Globus pallidus (tissue), 1 donor: ENCODE measurements at regions not wholly inside any gene's neighbourhood (a gene's known extent, or its start where the extent isn't known, plus 50 kb on each side); places are given as distances from the start of the nearest gene placed in this dataset.

Source experiments
- DNase-seq: peaks from one replicate; pipeline ENCODE4 v3.0.0-alpha.2; 2015; ENCODE audit warnings: low spot score

- DNase-seq: no peak
Measured at GRCh38 chr4:129883996-129884395, 788.0 kb downstream of the C4orf33 start.

GRCh38 chr4:129897111-129897510, 801.2 kb downstream of the C4orf33 start:
- DNase-seq: no peak

GRCh38 chr4:129899849-129900248, 803.9 kb downstream of the C4orf33 start:
- DNase-seq: no peak

- DNase-seq: no peak
Measured at GRCh38 chr4:129900430-129900953, 804.5 kb downstream of the C4orf33 start.

- DNase-seq: no peak
Measured at GRCh38 chr4:129901205-129901604, 805.3 kb downstream of the C4orf33 start.

GRCh38 chr4:129903861-129904260, 807.9 kb downstream of the C4orf33 start:
- DNase-seq: no peak

GRCh38 chr4:129905256-129905655, 809.3 kb downstream of the C4orf33 start:
- DNase-seq: no peak

GRCh38 chr4:129908117-129908516, 812.2 kb downstream of the C4orf33 start:
- no peak for DNase-seq

GRCh38 chr4:129916991-129917390, 821.0 kb downstream of the C4orf33 start:
- DNase-seq: no peak

GRCh38 chr4:129917651-129918050, 821.7 kb downstream of the C4orf33 start:
- DNase-seq: no peak

GRCh38 chr4:129926936-129927335, 831.0 kb downstream of the C4orf33 start:
- DNase-seq: no peak

- no peak for DNase-seq
Measured at GRCh38 chr4:129929052-129929451, 833.1 kb downstream of the C4orf33 start.

GRCh38 chr4:129929984-129930383, 834.0 kb downstream of the C4orf33 start:
- no peak for DNase-seq

- DNase-seq: no peak
Measured at GRCh38 chr4:129950217-129950616, 854.3 kb downstream of the C4orf33 start.

- DNase-seq: no peak
Measured at GRCh38 chr4:129966175-129966574, 870.2 kb downstream of the C4orf33 start.

GRCh38 chr4:129968366-129968765, 872.4 kb downstream of the C4orf33 start:
- DNase-seq: no peak

- DNase-seq: no peak
Measured at GRCh38 chr4:129968778-129969177, 872.8 kb downstream of the C4orf33 start.

GRCh38 chr4:129970801-129971200, 874.8 kb downstream of the C4orf33 start:
- no peak for DNase-seq

GRCh38 chr4:129971419-129971818, 875.5 kb downstream of the C4orf33 start:
- DNase-seq: no peak

- no peak for DNase-seq
Measured at GRCh38 chr4:129972257-129972656, 876.3 kb downstream of the C4orf33 start.

- DNase-seq: no peak
Measured at GRCh38 chr4:129974730-129975129, 878.8 kb downstream of the C4orf33 start.

- peak; percentile 17 for DNase-seq
Measured at GRCh38 chr4:129978315-129978714, 882.4 kb downstream of the C4orf33 start.

GRCh38 chr4:129988957-129989356, 893.0 kb downstream of the C4orf33 start:
- no peak for DNase-seq

- DNase-seq: no peak
Measured at GRCh38 chr4:129994715-129995114, 898.8 kb downstream of the C4orf33 start.
